ENCODE measurements at regions not wholly inside any gene's neighbourhood (a gene's known extent, or its start where the extent isn't known, plus 50 kb on each side); places are given as distances from the start of the nearest gene placed in this dataset.

- TF ChIP-seq CTCF (IDR thresholded peaks at IDR 0.05): no peak
- no peak for TF ChIP-seq POLR2A (IDR thresholded peaks at IDR 0.05)
Measured at GRCh38 chr1:224041032-224041431, 72.9 kb upstream of the FBXO28 start.

Measured in lower leg skin (tissue), 3 donors.